NAMALWA (cell line): ENCODE measurements at regions not wholly inside any gene's neighbourhood (a gene's known extent, or its start where the extent isn't known, plus 50 kb on each side); places are given as distances from the start of the nearest gene placed in this dataset.
"Not testable (repeated sequence)": the region's sequence is repeated elsewhere in the genome, so short reads cannot be mapped to it uniquely, and the experiment has no call there.

Experiments used
- DNase-seq: peaks from one replicate; pipeline ENCODE4 v3.0.0-alpha.2; 2015; ENCODE audit warnings: low spot score

DNA sequence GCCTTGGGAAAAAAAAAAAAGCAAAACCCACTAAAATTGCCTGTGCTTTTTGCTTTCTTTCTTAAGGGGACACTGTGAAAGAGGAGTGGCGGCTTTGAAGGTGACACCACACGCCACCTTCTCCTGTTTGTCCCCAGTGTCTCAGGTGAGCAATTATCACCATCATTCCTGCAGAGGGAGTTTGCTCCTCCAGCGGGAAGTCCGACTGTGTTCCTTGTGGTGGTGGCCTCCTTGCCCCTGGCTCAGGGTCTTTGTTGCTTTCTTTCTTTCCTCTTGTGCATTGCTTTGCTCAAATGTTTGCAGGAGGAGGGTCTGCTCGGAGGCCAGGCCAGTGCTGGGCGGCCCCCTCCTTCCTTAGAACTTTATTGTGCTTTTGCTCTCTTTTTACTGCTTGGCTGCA lies 164.3 kb upstream of the CXCR4 start:
- no peak for DNase-seq

DNA sequence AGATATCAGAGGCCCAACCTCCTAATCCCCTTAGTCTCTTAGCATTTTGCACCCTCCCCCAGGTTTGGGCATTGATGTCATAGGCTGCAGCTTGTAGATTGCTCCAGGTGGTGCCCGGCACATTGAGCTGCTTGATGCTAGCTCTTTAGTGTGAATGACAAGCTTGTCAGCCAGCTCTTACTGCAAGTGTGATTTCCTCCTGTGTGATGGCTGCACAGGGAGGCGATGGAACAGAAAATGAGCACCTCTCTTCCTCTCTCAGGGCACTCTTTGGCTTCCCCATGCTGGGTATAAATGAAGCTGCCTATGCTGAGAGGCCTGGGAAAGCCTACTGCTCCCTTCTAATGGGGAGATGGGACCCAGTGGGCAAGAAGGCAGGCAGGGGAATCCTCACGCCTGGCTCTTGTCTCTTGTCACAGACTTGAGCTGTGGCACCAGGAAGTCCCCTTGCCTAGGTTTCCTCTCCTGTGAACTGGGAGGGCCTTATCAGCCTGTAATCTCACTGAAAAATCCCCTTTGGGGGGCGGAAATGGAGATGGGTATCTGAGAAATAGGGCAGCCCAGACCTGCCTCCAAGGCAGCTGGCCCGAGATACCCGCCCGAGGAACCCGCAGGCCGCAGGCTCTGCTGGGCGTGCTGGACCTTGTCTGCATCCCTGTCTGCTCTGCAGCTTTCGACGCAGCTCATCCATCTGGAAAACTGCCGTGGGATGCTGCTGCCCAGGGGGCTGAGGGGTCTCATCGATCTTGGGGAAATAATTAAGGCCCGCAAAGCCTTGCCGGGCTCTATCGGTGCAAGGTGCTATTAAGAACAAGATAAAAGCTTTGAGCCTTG lies 163.5 kb upstream of the CXCR4 start:
- DNase-seq, result no peak

DNA sequence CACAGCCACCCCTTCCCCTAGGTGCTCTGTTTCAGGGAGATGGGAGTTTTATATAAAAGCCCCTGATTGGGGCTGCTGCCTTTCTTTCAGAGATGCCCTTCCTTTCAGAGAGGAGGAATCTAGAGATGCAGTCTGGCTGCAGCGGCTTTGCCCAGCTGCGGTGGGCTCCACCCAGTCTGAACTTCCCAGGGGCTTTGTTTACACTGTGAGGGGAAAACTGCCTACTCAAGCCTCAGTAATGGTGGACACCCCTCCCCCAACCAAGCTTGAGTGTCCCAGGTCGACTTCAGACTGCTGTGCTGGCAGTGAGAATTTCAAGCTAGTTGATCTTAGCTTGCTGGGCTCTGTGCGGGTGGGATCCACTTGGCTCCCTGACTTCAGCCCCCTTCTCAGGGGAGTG lies 148.4 kb upstream of the CXCR4 start:
- not testable (repeated sequence) for DNase-seq

DNA sequence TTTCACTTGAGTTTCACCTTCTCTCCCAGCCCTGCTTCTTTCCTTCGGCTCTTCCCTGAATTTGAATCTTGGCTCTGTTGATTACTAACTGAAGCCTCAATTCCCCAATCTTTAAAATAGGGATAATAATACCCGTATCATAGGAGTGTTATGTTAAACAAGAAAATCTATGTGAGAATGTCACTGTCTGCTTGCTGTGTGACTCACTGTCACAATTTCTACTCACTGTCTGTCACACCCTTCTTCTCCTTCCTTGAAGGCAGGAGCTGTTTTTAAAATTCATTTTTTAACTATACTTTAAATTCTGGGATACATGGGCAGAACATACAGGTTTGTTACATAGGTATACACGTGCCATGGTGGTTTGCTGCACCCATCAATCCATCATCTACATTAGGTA lies 141.6 kb upstream of the CXCR4 start:
- no peak for DNase-seq

DNA sequence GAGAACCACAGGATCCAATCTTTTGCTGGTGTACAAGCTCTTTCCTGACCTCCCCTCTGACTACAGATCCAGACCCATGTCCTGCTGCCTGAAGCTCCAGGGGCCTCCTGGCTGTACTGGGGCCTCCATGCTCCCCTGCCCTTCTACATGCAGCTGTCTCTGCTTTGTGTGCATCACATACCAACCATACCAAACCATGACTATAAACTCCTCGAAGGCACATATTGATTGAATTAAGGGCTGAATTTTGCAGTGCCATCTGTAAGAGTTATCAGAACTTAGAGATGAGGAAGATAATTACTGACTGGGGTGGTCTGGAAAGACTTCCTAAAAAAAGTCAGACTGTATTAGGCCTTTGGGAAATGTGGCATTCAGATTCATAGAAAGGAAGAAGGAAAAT lies 139.9 kb upstream of the CXCR4 start:
- no peak for DNase-seq

DNA sequence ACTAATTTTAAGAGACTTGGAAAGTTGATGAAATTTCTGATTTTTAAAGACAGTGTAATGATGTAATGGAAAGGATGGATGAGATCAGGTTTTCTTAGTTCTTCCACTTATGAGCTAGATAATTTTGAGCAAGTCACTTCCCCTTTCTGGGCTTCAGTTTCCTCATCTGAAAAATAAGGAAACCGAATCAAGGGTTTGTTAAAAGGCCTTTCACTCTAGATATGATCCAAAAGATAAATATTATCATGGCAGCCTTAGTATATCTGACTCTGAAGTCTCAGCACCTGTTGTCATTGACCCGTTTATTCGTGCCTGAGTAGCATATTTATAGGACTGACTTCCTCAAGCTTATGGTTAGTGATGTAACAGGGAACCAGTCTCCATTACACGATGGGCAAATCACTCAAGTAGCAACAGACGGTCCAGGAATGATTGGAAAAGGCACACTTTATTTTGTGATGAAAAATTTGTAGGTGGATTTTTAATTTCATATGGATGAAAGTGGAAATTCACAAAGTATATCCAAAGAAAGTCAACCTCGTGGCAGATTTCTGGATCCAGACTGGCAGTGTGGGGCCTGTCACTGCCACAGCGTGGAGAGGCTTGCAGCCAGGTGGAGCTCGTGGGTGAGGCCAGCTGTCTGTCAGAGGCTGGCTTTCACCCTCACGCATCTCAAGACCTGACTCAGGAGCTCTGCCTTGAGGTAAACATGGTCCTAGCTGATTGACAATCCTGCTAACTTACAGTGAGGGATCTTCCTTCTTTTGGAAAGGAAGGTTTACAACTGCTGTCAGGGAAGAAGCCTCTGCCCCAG lies 137.9 kb upstream of the CXCR4 start:
- DNase-seq, result peak; percentile 91

DNA sequence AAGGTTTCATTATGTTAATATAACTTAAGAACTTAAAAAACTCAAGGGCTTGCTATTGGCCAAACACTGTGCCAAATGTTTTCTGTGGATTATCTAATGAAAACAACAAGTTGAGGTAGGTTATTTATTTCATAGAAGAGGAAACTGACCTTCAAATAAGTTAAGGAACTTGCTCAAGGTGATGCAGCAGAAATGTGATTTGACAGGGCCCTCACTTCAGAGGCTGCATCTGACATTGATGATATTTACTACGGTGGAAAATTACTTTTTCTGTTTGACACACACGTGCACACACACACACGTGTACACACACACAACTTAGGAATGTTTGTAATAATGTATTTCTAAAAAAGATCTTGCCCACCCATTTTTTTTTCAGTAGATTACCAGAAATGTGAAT lies 137.2 kb upstream of the CXCR4 start:
- peak; percentile 71 for DNase-seq

DNA sequence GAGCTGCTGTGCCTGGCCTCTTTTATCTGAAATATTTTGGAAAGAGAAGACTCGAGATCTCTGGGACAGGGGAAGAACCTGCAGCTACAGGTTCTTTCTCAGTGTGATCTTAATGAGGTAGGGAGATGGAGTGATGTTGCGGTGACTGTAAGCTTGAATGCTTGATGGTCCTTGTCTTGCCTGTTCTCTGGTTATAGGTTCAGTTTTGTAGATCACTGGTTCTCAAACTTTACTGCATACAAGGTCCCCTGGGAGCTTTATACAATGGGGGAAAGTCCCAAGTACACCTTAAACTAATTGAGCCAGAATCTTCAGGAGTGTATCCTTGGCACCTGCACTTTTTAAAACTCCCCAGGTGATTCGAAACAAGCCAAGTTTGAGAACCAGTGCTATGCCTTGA lies 136.7 kb upstream of the CXCR4 start:
- no peak for DNase-seq

DNA sequence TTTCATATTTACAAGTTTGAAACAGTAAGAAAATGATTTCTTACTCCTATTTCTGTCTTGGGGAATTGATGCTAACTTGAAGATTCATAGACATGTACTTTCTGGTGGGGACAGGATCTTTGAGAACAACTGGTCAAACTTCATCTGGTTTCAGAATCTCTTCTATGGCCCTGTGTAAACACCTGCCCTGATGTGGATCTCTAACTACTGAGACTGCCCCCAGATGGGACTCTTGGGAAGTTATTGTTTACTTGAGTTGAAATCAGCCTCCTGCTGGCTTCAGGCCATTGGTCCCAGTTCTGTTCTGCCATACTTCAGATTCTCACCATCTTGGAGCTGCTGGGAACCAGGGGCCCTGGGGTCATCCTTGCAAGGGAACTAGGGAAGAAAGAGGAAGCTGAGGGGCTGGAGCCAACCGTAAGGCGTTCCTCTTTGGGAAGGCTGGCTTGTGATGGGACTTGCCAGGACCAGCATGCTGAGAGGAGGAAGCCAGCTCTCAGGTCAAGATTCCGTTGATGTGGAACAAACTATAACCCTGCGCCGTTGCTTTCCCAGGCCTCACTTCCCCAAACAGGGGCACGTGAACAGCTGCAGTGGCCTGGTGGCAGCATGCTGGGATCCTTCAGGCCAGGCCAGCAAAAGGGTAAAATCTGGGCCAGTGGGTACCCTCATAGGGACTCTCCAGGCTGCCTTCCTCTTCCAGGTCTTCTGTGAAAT lies 135.5 kb upstream of the CXCR4 start:
- peak; percentile 71 for DNase-seq

DNA sequence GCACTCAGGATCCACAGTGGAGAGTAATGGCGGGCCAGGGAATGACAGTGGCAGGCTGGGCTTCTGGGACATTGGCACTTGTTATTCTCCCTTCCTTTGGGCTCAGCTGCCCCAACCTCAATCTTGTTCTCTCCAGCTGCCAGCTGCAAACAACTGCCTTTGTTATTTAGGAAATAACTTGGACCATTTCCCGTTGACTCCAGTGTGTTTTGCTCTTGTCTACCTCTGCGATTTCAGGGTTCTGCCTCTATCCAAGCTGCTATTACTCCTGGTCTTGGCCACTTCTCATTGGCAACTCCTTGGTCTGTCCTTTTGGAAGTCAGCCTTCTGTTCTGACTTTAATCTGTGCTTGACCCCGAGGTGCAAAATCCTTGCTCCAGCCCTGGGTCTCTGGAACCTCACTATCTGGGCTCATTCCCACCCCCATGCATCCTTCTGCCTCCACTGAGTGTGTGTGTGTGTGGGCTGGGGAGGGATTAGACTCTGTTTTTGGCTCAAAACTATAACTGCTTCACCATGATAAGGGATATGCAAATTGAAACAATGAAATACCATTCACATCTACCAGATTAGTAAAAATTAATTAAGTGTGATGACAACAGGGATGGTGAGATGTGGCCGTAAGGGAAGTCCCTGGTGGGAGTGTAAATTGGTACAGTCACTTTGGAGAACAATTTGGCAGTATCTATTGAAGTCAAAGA lies 134.1 kb upstream of the CXCR4 start:
- peak; percentile 30 for DNase-seq

DNA sequence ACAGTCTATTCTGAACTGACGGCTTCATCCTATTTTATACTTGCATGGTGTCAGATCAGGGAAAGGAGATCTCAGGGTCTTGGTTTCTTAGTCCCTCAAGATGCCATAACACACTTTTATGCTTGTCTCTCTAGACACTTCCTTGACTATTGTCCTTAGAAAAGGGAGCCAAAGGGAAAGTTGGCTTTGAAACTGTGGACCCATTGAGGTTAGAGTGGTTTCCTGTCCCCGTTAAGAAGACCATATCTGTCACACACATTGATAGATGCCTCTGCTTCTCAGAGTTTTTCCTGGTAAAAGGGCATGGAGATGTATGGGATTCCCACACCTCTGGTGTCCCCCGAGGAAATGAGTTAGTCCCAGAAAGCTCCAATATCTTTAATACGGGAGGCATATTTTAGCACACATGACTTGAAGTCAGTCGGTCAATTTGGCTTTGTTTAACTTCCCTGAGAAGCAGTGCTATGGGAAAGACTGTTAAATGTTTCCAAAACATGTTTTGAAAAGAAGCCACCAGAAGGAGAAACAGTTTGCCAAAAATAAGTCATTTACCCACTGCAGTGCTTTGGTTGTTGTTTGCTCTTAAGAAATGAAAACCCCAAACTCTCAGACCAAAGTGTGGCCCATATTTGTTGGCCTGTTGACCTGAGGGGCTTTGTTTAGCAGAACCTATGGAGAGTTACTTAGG lies 133.4 kb upstream of the CXCR4 start:
- DNase-seq, result no peak

DNA sequence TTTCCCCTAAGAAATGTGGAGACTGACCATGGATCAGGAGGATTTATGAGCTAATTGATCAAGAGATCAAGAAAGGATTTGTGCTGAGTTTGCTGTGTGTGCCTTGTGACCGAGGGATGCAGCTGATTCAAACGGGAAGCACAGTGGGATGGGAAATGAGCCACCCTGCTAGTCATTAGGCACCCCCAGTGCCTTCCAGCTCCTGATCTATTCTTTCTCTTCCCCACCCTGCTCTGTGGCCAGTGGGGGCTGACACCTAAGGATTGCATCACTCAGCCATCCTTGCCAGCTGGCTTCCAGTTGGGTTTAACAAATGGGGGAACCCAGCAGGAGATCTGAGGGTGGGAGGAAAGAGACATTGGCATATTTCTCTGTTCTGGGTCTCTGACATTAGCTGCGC lies 132.2 kb upstream of the CXCR4 start:
- peak; percentile 1 for DNase-seq

DNA sequence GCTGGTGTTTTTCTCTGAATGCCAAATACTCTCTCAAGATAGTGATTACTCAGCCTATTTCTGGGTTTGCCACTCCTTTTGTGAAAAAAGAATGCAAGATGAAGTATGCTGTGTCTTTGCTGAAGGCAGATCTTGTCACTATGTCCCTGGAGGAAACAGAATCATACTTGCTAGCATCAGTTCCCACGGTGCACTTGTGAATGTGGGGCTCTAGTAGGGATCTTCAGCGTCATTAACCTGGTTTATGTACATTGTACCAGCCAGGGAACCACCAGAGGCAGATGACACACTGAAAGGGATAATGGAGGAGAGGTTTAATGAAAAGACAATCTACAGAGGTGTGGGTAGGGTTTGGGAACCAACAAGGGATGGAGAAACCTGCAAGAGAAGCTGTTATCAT lies 131.0 kb upstream of the CXCR4 start:
- peak; percentile 33 for DNase-seq

DNA sequence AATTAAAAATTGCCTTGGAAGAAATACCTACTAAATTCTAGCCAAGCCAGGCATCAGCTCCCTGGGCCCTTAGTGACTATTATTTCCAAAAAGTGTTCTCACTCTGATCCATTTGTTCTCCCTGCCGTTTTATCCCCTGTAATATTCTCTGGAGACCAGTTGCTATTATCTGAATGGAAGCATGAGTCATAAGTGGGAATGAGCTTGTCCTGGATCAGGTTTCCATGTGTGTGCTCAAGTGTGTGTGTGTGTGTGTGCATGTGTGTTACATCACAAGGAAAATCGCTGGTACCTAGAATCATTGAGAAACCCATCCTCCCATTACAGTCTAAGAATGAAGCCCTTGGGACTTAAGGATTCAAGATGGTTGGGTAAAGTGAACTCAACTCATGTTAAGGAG lies 130.3 kb upstream of the CXCR4 start:
- no peak for DNase-seq

DNA sequence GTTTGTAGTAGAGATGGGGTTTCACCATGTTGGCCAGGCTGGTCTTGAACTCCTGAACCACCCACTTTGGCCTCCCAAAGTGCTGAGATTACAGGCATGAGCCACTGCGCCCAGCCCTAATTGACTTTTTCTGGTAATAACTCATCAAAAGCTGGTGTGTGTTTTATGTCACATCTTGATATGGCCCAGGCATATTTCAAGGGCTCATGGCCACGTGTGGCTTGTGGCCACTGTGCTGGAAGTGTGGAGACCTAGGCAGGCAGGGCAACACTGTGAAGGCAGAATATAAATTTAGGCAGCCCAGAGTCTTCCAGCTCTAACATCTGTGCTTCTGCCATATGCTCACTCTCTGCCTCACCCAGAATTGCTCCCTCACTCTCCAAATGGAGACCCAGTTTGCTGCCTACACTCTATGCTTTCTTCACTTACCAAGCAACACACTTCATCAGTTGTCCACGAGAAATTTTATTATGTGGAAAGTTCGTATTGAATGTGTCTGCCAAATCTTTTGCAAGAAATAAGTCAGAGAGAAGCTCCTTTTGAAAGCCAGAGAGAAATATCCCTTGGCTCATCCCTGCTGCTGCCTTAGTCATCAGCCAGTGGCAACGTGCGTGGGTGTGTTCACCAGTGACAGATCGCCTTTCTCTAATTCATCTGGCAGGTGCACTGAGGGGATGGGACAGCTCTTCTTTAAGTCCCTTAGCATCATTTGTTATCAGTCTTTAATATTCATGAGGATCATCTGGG lies 129.4 kb upstream of the CXCR4 start:
- peak; percentile 19 for DNase-seq

DNA sequence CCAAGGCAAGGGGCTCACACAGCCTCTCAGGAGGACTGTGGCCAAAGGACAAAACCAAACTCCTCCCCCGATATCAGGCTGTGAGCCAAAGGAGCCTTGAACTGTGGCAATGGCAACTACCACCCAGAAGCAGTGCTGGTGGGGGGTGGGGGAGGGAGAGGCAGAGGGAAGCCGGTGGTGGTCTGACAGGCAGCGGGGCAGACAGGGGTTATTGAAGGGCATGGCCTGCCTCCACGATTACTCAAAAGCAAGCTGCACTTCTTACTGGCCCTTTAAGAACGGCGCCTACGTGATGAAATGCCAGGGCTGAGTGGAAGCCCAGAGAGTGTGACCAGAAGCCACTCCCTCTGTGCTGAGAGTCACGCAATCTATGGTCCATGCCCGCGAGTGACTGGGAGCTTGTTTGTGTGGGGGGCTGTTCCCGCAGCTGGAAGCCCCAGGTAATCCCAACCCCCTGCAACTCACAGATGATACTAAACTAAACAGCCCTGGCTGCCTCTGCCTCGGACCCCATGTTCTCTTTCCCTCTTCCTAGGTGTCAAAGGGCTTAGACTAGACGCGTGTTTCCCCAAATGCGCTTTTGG lies 128.2 kb upstream of the CXCR4 start:
- DNase-seq, result peak; percentile 85

DNA sequence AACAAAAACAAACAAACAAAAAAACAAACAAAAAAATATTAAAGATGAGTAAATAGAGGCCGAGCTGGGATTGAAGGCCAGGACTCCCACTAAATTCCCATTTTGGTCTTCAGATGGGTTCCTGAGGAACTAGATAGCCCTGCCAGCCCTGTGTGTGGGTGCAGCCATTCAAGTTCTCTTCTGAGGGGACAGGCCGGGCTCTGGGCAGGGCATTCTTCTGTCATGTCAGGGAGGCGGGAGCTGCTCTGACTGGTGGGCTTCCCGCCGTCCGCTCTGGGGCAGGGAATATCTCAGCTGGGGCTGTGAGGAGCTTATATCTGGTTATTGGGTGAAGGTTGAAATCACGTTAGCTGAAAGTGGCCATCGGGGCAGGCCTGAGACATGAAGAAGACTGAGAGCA lies 127.3 kb upstream of the CXCR4 start:
- no peak for DNase-seq

DNA sequence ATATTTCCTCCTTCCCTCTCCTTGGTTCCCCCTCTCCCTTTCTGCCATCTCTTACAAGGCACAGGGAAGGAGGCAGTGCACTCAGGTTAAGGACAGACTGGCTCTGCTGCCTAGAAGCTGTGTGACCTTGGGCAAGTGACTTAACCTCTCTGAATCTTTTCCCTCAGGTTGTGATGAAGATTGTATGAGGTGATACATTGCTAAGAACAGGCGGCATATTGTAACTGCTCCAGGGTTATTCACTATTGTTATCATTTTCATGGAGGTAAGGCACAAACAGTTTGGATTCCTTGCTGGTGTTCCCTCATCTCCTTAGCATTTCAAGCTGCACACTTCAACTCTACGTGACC lies 126.6 kb upstream of the CXCR4 start:
- no peak for DNase-seq

DNA sequence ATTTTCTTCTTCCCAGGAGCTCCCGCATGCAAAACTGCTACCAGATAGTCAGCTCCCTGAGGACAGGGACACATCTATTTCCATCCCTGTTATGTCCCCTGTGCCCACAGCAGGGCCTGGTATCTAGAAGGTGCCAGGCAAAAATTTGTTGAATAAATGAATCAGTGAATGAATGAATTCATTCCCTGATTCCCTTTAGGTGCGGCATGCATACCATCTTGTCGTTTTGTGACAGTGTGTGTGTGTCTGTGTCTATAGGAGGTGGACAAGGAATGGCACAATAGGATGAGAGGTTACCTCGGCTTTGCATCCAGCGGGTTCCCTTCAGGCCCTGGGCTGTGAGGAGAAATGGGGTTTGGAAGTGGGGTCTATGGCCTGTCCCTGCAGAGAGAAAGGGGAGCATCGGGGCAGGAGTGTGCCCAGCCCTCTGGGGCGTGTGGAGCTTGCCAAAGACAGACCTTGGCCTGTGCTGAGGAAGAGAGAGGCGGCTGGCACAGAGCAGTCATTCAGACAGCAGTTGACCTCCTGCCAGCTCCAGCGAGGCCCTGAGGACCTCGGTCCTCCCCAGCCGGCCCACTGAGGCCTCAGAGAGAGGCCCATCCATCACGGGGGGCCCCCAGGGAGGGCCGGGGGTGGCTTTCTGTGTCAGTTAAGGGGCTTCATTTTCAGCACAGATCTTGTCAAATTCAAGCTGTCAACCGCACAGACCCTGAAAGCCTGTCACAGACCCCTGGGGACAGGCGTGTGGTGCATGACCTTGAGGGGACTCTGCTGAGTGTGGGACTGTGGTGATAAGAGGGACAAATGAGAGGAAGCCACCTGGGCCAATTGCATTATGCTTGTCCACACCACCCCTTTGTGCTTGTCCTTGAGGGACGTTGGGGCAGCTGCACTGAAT lies 125.9 kb upstream of the CXCR4 start:
- peak; percentile 47 for DNase-seq
